Activated T-cell treated with anti-CD3 and anti-CD28 coated beads, Interleukin-2, amount 50 U/mL, for 4 hours (primary cell): ENCODE measurements at regions not wholly inside any gene's neighbourhood (a gene's known extent, or its start where the extent isn't known, plus 50 kb on each side); places are given as distances from the start of the nearest gene placed in this dataset.
"Not testable (repeated sequence)": the region's sequence is repeated elsewhere in the genome, so short reads cannot be mapped to it uniquely, and the experiment has no call there.

Experiments
- ATAC-seq, 2 donors: fragments of 200-7000 bp; cut with Tn5 transposase; one replicate each; pipeline ENCODE4 v1.10.0; 2021
- DNase-seq: peaks from one replicate; pipeline ENCODE4 v3.0.0-alpha.2; 2020
- H3K27me3 Mint-ChIP-seq: one replicate; pipeline ENCODE4 v1.8.0; 2021; ENCODE audit warnings: low read depth, mixed read lengths
- H3K36me3 Mint-ChIP-seq: one replicate; pipeline ENCODE4 v1.8.0; 2022; ENCODE audit warnings: mixed read lengths; ENCODE audit not compliant: insufficient read depth
- H3K4me1 Mint-ChIP-seq: one replicate; pipeline ENCODE4 v1.8.0; 2021; ENCODE audit warnings: low read depth, mixed read lengths
- H3K4me3 Mint-ChIP-seq: one replicate; pipeline ENCODE4 v1.8.0; 2021; ENCODE audit warnings: mild to moderate bottlenecking, moderate library complexity, mixed read lengths
- H3K9me3 Mint-ChIP-seq: one replicate; pipeline ENCODE4 v1.8.0; 2021; ENCODE audit warnings: mixed read lengths

GRCh38 chr9:103530934-103531333 is 535.8 kb downstream of the CYLC2 start:
- DNase-seq (no peak), ATAC-seq (no peak)
- H3K4me3 Mint-ChIP-seq: no peak overlapping the region
- H3K27me3 Mint-ChIP-seq: no peaks in the 10 kb centered on the region
- H3K9me3 Mint-ChIP-seq: no peaks in the 10 kb centered on the region
- H3K36me3 Mint-ChIP-seq: no peaks in the 10 kb centered on the region
- no peaks in the 10 kb centered on the region for H3K4me1 Mint-ChIP-seq

GRCh38 chr9:103533318-103533717 is 538.2 kb downstream of the CYLC2 start:
- Mint-ChIP-seq H3K36me3 (no peaks in the 10 kb centered on the region), H3K27me3 (no peaks in the 10 kb centered on the region)
- DNase-seq: no peak

DNA sequence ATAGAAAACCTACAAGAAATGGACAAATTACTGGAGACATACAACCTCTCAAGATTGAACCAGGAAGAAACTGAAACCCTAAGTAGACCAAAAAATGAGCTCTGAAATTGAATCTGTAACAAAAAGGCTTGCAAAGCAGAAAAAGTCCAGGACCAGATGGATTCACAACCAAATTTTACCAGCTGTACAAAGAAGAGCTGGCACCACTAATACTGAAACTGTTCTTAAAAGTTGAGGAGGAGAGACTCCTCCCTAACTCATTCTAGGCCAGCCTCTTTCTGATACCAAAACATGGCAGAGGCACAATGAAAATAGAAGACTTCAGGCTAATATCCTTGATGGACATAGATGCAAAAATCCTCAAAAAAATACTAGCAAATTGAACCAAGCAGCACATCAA is 542.3 kb downstream of the CYLC2 start:
- Mint-ChIP-seq H3K4me3 (no peak overlapping the region), H3K27me3 (no peaks in the 10 kb centered on the region), H3K9me3 (peaks cover 10% of the 10 kb centered on the region), H3K4me1 (no peaks in the 10 kb centered on the region), H3K36me3 (no peaks in the 10 kb centered on the region)
- DNase-seq (no peak), ATAC-seq (no peak)

More at GRCh38 chr9:103533318-103533717, 538.2 kb downstream of the CYLC2 start:
- Mint-ChIP-seq H3K4me1 (no peaks in the 10 kb centered on the region), H3K9me3 (peaks cover 8% of the 10 kb centered on the region), H3K4me3 (no peak overlapping the region)
- no peak for ATAC-seq

DNA sequence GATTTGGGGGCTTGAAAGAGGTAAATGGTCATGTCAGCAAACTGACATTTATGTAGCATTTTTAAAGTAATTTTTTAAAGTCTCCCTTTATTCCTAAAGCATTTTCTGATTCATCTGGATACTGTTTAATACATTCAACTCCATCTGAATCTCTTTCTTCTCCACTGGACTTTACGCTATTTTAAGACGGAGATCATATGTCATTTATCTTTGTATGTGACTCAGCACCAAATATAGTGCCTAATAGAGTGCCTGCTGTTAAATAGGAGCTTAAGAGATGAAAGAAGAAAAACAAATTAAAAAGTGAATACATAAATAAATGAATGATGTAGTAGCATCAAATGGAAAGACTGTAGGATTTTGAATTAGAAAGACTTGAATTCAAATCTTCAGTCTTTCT is 548.8 kb upstream of the SMC2 start:
- H3K9me3 Mint-ChIP-seq: peaks cover 9% of the 10 kb centered on the region
- H3K36me3 Mint-ChIP-seq: no peaks in the 10 kb centered on the region
- H3K27me3 Mint-ChIP-seq: no peaks in the 10 kb centered on the region
- H3K4me1 Mint-ChIP-seq: no peaks in the 10 kb centered on the region
- ATAC-seq: no peak
- H3K4me3 Mint-ChIP-seq: no peak overlapping the region
- DNase-seq: no peak

- Mint-ChIP-seq H3K36me3 (no peaks in the 10 kb centered on the region), H3K4me1 (no peaks in the 10 kb centered on the region), H3K4me3 (no peak overlapping the region), H3K9me3 (peaks cover 7% of the 10 kb centered on the region), H3K27me3 (no peaks in the 10 kb centered on the region)
- ATAC-seq: no peak
- DNase-seq: no peak
Measured at GRCh38 chr9:103552712-103553111, 541.4 kb upstream of the SMC2 start.

GRCh38 chr9:103574056-103574455 is 520.1 kb upstream of the SMC2 start:
- no peaks in the 10 kb centered on the region for H3K27me3 Mint-ChIP-seq
- ATAC-seq (no peak), DNase-seq (no peak)
- no peak overlapping the region for H3K4me3 Mint-ChIP-seq
- H3K36me3 Mint-ChIP-seq: no peaks in the 10 kb centered on the region
- no peaks in the 10 kb centered on the region for H3K4me1 Mint-ChIP-seq
- peaks cover 18% of the 10 kb centered on the region for H3K9me3 Mint-ChIP-seq

DNA sequence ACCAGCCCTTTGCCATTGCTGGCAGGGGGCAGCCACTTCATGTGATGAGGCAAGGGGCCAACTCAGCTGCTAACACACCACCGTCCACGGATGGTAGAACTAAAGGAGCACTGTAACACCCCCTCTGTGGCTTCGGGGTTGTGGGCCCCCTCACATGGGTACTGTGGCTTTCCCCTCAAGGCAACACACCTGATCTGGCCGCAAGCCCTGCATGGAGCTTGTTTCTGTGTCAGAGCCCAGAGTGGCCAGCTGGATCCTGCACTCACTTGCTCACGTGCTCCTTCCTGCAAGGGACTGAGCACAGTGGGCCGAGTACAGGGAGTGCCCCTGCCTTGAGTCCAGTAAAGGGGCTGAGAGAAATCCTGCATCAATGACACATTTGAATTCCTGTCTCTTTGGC is 507.4 kb upstream of the SMC2 start:
- ATAC-seq: no peak
- Mint-ChIP-seq H3K36me3 (no peaks in the 10 kb centered on the region), H3K4me1 (no peaks in the 10 kb centered on the region), H3K27me3 (no peaks in the 10 kb centered on the region), H3K9me3 (peaks cover 3% of the 10 kb centered on the region), H3K4me3 (no peak overlapping the region)
- no peak for DNase-seq

GRCh38 chr9:103601287-103601686 is 492.8 kb upstream of the SMC2 start:
- ATAC-seq (no peak), DNase-seq (no peak)
- H3K36me3 Mint-ChIP-seq: no peaks in the 10 kb centered on the region
- H3K4me3 Mint-ChIP-seq: no peak overlapping the region
- H3K4me1 Mint-ChIP-seq: no peaks in the 10 kb centered on the region
- no peaks in the 10 kb centered on the region for H3K27me3 Mint-ChIP-seq
- H3K9me3 Mint-ChIP-seq: peaks cover 17% of the 10 kb centered on the region

DNA sequence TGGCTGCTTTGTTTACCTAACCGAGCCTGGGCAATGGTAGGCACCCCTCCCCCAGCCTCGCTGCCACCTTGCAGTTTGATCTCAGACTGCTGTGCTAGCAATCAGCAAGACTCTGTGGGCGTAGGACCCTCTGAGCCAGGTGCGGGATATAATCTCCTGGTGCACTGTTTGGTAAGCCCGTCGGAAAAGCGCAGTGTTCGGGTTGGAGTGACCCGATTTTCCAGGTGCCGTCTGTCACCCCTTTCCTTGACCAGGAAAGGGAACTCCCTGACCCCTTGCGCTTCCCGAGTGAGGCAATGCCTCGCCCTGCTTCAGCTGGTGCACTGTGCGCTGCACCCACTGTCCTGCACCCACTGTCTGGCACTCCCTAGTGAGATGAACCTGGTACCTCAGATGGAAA is 482.2 kb upstream of the SMC2 start:
- H3K36me3 Mint-ChIP-seq, H3K4me3 Mint-ChIP-seq, H3K27me3 Mint-ChIP-seq, DNase-seq, H3K4me1 Mint-ChIP-seq, ATAC-seq, H3K9me3 Mint-ChIP-seq: not testable (repeated sequence)

GRCh38 chr9:103615994-103616393 is 478.1 kb upstream of the SMC2 start:
- Mint-ChIP-seq H3K4me1 (no peaks in the 10 kb centered on the region), H3K27me3 (no peaks in the 10 kb centered on the region), H3K9me3 (peaks cover 10% of the 10 kb centered on the region), H3K36me3 (no peaks in the 10 kb centered on the region), H3K4me3 (no peak overlapping the region)
- ATAC-seq (no peak), DNase-seq (no peak)

GRCh38 chr9:103617046-103617445 is 477.1 kb upstream of the SMC2 start:
- DNase-seq: no peak
- Mint-ChIP-seq H3K9me3 (peaks cover 10% of the 10 kb centered on the region), H3K4me1 (no peaks in the 10 kb centered on the region), H3K36me3 (no peaks in the 10 kb centered on the region), H3K4me3 (no peak overlapping the region), H3K27me3 (no peaks in the 10 kb centered on the region)
- ATAC-seq: no peak

DNA sequence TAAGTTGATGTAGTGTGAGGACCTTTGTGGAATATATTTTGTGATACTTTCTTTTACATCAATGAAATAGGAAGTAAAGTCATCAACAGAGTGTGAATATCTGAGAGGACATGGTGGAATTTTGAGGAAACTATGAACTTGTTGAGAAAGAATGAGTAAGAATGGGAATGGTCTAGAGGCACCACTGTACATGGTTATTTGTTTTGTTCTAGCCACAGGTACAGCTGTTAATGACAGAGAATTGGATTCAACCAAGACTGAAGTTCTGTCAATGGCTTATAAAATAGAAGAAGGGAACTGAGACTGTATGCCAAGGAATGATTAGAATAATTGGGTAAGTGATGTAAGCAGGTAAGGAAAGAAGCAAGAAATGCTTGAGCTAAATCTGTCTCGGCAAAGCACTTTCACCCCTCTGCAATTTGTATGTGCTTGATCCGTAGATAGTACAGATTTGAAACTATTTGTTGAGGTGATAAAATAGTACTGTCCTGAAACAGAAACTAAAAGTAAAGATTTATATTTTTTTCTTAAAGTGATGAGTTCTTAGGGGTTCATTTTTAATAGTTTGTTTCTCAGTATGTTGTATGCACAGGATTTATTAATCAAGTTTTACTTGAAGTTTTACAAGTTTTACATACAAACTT is 468.8 kb upstream of the SMC2 start:
- H3K4me1 Mint-ChIP-seq: no peaks in the 10 kb centered on the region
- ATAC-seq (no peak), DNase-seq (no peak)
- H3K36me3 Mint-ChIP-seq: no peaks in the 10 kb centered on the region
- no peaks in the 10 kb centered on the region for H3K27me3 Mint-ChIP-seq
- H3K4me3 Mint-ChIP-seq: no peak overlapping the region
- peaks cover 10% of the 10 kb centered on the region for H3K9me3 Mint-ChIP-seq

GRCh38 chr9:103627731-103628130 is 466.4 kb upstream of the SMC2 start:
- ATAC-seq (no peak), DNase-seq (no peak)
- no peak overlapping the region for H3K4me3 Mint-ChIP-seq
- H3K27me3 Mint-ChIP-seq: no peaks in the 10 kb centered on the region
- peaks cover 10% of the 10 kb centered on the region for H3K9me3 Mint-ChIP-seq
- H3K36me3 Mint-ChIP-seq: no peaks in the 10 kb centered on the region
- no peaks in the 10 kb centered on the region for H3K4me1 Mint-ChIP-seq

- Mint-ChIP-seq H3K9me3 (peaks cover 3% of the 10 kb centered on the region), H3K36me3 (no peaks in the 10 kb centered on the region), H3K27me3 (no peaks in the 10 kb centered on the region), H3K4me1 (no peaks in the 10 kb centered on the region), H3K4me3 (no peak overlapping the region)
- no peak for ATAC-seq
- DNase-seq: no peak
Measured at GRCh38 chr9:103649086-103649485, 445.0 kb upstream of the SMC2 start.

DNA sequence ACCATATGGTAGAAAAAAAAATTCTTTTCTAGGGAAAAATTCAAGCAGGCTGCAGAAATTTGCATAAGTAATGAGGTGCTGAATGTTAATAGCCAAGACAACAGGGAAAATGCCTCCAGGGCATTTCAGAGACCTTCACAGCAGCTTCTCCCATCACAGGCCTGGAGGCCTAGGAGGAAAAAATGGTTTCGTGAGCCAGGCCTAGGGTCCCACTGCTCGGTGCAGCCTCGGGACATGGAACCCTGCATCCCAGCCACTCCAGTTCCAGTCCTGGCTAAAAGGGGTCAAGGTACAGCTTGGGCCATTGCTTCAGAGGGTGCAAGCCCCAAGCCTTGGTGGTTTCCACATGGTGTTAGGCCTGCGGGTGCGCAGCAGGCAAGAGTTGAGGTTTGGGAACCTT is 436.0 kb upstream of the SMC2 start:
- ATAC-seq (no peak), DNase-seq (no peak)
- Mint-ChIP-seq H3K4me1 (no peaks in the 10 kb centered on the region), H3K27me3 (no peaks in the 10 kb centered on the region), H3K36me3 (no peaks in the 10 kb centered on the region), H3K4me3 (no peak overlapping the region), H3K9me3 (peaks cover 15% of the 10 kb centered on the region)

GRCh38 chr9:103660830-103661229 is 433.3 kb upstream of the SMC2 start:
- DNase-seq: no peak
- Mint-ChIP-seq H3K27me3 (no peaks in the 10 kb centered on the region), H3K4me1 (no peaks in the 10 kb centered on the region), H3K4me3 (no peak overlapping the region), H3K36me3 (no peaks in the 10 kb centered on the region), H3K9me3 (peaks cover 15% of the 10 kb centered on the region)
- ATAC-seq: no peak
